Activated CD8-positive, alpha-beta memory T cell treated with anti-CD3 and anti-CD28 coated beads, Interleukin-2, amount 10 ng/mL, durations not matched to agents 7 days and 5 days (primary cell): ENCODE measurements at regions not wholly inside any gene's neighbourhood (a gene's known extent, or its start where the extent isn't known, plus 50 kb on each side); places are given as distances from the start of the nearest gene placed in this dataset.
"Not testable (repeated sequence)": the region's sequence is repeated elsewhere in the genome, so short reads cannot be mapped to it uniquely, and the experiment has no call there.

Experiments
- ATAC-seq: fragments of 150-1000 bp; cut with Tn5 transposase; one replicate; pipeline ENCODE4 v1.10.0; 2021; ENCODE audit warnings: moderate library complexity
- CTCF ChIA-PET: fragments of 350-600 bp; sonication (Branson Sonifier 250); formaldehyde crosslinking; loops from one replicate; lab custom pipeline; 2021; ENCODE audit warnings: antibody characterized with exemption; lab: Charles Lee
- DNase-seq: peaks from one replicate; pipeline ENCODE4 v3.0.0-alpha.2; 2020
- H3K27ac Mint-ChIP-seq: one replicate; pipeline ENCODE4 v1.8.0; 2021; ENCODE audit warnings: mild to moderate bottlenecking, mixed read lengths
- H3K27me3 Mint-ChIP-seq: one replicate; pipeline ENCODE4 v1.8.0; 2021; ENCODE audit warnings: mixed read lengths
- H3K36me3 Mint-ChIP-seq: one replicate; pipeline ENCODE4 v1.8.0; 2021; ENCODE audit warnings: mild to moderate bottlenecking, mixed read lengths
- H3K4me1 Mint-ChIP-seq: one replicate; pipeline ENCODE4 v1.8.0; 2021; ENCODE audit warnings: mixed read lengths
- H3K4me3 Mint-ChIP-seq: one replicate; pipeline ENCODE4 v1.8.0; 2021; ENCODE audit warnings: mild to moderate bottlenecking, moderate library complexity, mixed read lengths
- H3K9me3 Mint-ChIP-seq: one replicate; pipeline ENCODE4 v1.8.0; 2022; ENCODE audit warnings: low read depth, mixed read lengths

- H3K36me3 Mint-ChIP-seq = no peaks in the 10 kb centered on the region
- ATAC-seq = no peak
- H3K4me3 Mint-ChIP-seq = no peak overlapping the region
- no peak overlapping the region for H3K27ac Mint-ChIP-seq
- H3K4me1 Mint-ChIP-seq = no peaks in the 10 kb centered on the region
- peaks cover 24% of the 10 kb centered on the region for H3K9me3 Mint-ChIP-seq
- no peaks in the 10 kb centered on the region for H3K27me3 Mint-ChIP-seq
- CTCF ChIA-PET = no interaction called here
- DNase-seq = no peak
These were observed 1672.9 kb upstream of the WWC1 start for GRCh38 chr5:166618526-166618925.

- H3K27me3 Mint-ChIP-seq = no peaks in the 10 kb centered on the region
- no peaks in the 10 kb centered on the region for H3K36me3 Mint-ChIP-seq
- CTCF ChIA-PET = no interaction called here
These were observed 1666.9 kb upstream of the WWC1 start for GRCh38 chr5:166624573-166624972.

GRCh38 chr5:166625210-166625865 lies 1666.1 kb upstream of the WWC1 start:
- no peak for ATAC-seq
- no peaks in the 10 kb centered on the region for H3K36me3 Mint-ChIP-seq
- H3K9me3 Mint-ChIP-seq = peaks cover 3% of the 10 kb centered on the region
- H3K4me1 Mint-ChIP-seq = no peaks in the 10 kb centered on the region
- no peaks in the 10 kb centered on the region for H3K27me3 Mint-ChIP-seq
- no peak for DNase-seq
- H3K27ac Mint-ChIP-seq = no peak overlapping the region
- H3K4me3 Mint-ChIP-seq = no peak overlapping the region
- CTCF ChIA-PET = no interaction called here

More at GRCh38 chr5:166624573-166624972, 1666.9 kb upstream of the WWC1 start:
- Mint-ChIP-seq H3K27ac (no peak overlapping the region), H3K4me1 (no peaks in the 10 kb centered on the region), H3K4me3 (no peak overlapping the region), H3K9me3 (peaks cover 4% of the 10 kb centered on the region)
- DNase-seq (no peak), ATAC-seq (no peak)

GRCh38 chr5:166637295-166637694 lies 1654.2 kb upstream of the WWC1 start:
- H3K9me3 Mint-ChIP-seq = no peaks in the 10 kb centered on the region
- ATAC-seq = no peak
- no peaks in the 10 kb centered on the region for H3K4me1 Mint-ChIP-seq
- H3K27me3 Mint-ChIP-seq = no peaks in the 10 kb centered on the region
- CTCF ChIA-PET = no interaction called here
- H3K4me3 Mint-ChIP-seq = no peak overlapping the region
- H3K36me3 Mint-ChIP-seq = no peaks in the 10 kb centered on the region
- no peak overlapping the region for H3K27ac Mint-ChIP-seq
- no peak for DNase-seq

GRCh38 chr5:166639151-166639550 lies 1652.3 kb upstream of the WWC1 start:
- CTCF ChIA-PET = no interaction called here
- no peaks in the 10 kb centered on the region for H3K4me1 Mint-ChIP-seq
- H3K36me3 Mint-ChIP-seq = no peaks in the 10 kb centered on the region
- H3K27ac Mint-ChIP-seq = no peak overlapping the region
- no peak overlapping the region for H3K4me3 Mint-ChIP-seq
- no peak for ATAC-seq
- H3K9me3 Mint-ChIP-seq = no peaks in the 10 kb centered on the region
- DNase-seq = no peak
- no peaks in the 10 kb centered on the region for H3K27me3 Mint-ChIP-seq

- H3K36me3 Mint-ChIP-seq, H3K27me3 Mint-ChIP-seq, CTCF ChIA-PET, H3K9me3 Mint-ChIP-seq, ATAC-seq, H3K27ac Mint-ChIP-seq, H3K4me3 Mint-ChIP-seq, DNase-seq, H3K4me1 Mint-ChIP-seq: not testable (repeated sequence)
These were observed 1651.3 kb upstream of the WWC1 start for GRCh38 chr5:166640136-166640535.

- CTCF ChIA-PET = no interaction called here
- peaks cover 6% of the 10 kb centered on the region for H3K9me3 Mint-ChIP-seq
- H3K4me1 Mint-ChIP-seq = no peaks in the 10 kb centered on the region
- no peaks in the 10 kb centered on the region for H3K27me3 Mint-ChIP-seq
- no peak for ATAC-seq
- H3K27ac Mint-ChIP-seq = no peak overlapping the region
- DNase-seq = no peak
- H3K4me3 Mint-ChIP-seq = no peak overlapping the region
- no peaks in the 10 kb centered on the region for H3K36me3 Mint-ChIP-seq
These were observed 1642.7 kb upstream of the WWC1 start for GRCh38 chr5:166648736-166649135.

- no peak for DNase-seq
- CTCF ChIA-PET = no interaction called here
- Mint-ChIP-seq H3K36me3 (no peaks in the 10 kb centered on the region), H3K4me3 (no peak overlapping the region), H3K9me3 (peaks cover 4% of the 10 kb centered on the region), H3K4me1 (no peaks in the 10 kb centered on the region), H3K27me3 (no peaks in the 10 kb centered on the region), H3K27ac (no peak overlapping the region)
- no peak for ATAC-seq
These were observed 1641.8 kb upstream of the WWC1 start for GRCh38 chr5:166649676-166650075.

GRCh38 chr5:166651234-166651633 lies 1640.2 kb upstream of the WWC1 start:
- CTCF ChIA-PET = no interaction called here
- no peaks in the 10 kb centered on the region for H3K36me3 Mint-ChIP-seq
- no peaks in the 10 kb centered on the region for H3K4me1 Mint-ChIP-seq
- no peaks in the 10 kb centered on the region for H3K27me3 Mint-ChIP-seq
- no peak overlapping the region for H3K27ac Mint-ChIP-seq
- H3K4me3 Mint-ChIP-seq = no peak overlapping the region
- H3K9me3 Mint-ChIP-seq = peaks cover 4% of the 10 kb centered on the region
- DNase-seq (no peak), ATAC-seq (no peak)

- ATAC-seq = no peak
- CTCF ChIA-PET = no interaction called here
- no peak overlapping the region for H3K27ac Mint-ChIP-seq
These were observed 1619.6 kb upstream of the WWC1 start for GRCh38 chr5:166671811-166672210.

GRCh38 chr5:166672431-166672830 lies 1619.0 kb upstream of the WWC1 start:
- no peak overlapping the region for H3K27ac Mint-ChIP-seq
- CTCF ChIA-PET = no interaction called here

More at GRCh38 chr5:166671811-166672210, 1619.6 kb upstream of the WWC1 start:
- no peaks in the 10 kb centered on the region for H3K4me1 Mint-ChIP-seq
- peaks cover 3% of the 10 kb centered on the region for H3K9me3 Mint-ChIP-seq
- no peaks in the 10 kb centered on the region for H3K36me3 Mint-ChIP-seq
- DNase-seq = no peak
- H3K4me3 Mint-ChIP-seq = no peak overlapping the region
- H3K27me3 Mint-ChIP-seq = no peaks in the 10 kb centered on the region

GRCh38 chr5:166677891-166678290 lies 1613.6 kb upstream of the WWC1 start:
- Mint-ChIP-seq H3K4me1 (no peaks in the 10 kb centered on the region), H3K27ac (no peak overlapping the region), H3K27me3 (no peaks in the 10 kb centered on the region), H3K9me3 (peaks cover 11% of the 10 kb centered on the region), H3K4me3 (no peak overlapping the region), H3K36me3 (no peaks in the 10 kb centered on the region)
- DNase-seq (no peak), ATAC-seq (no peak)
- CTCF ChIA-PET = no interaction called here

More at GRCh38 chr5:166672431-166672830, 1619.0 kb upstream of the WWC1 start:
- ATAC-seq (no peak), DNase-seq (no peak)
- Mint-ChIP-seq H3K36me3 (no peaks in the 10 kb centered on the region), H3K9me3 (peaks cover 3% of the 10 kb centered on the region), H3K27me3 (no peaks in the 10 kb centered on the region), H3K4me1 (no peaks in the 10 kb centered on the region), H3K4me3 (no peak overlapping the region)

GRCh38 chr5:166679331-166679730 lies 1612.1 kb upstream of the WWC1 start:
- Mint-ChIP-seq H3K4me3 (no peak overlapping the region), H3K27me3 (no peaks in the 10 kb centered on the region), H3K36me3 (no peaks in the 10 kb centered on the region), H3K27ac (no peak overlapping the region), H3K9me3 (peaks cover 9% of the 10 kb centered on the region), H3K4me1 (no peaks in the 10 kb centered on the region)
- CTCF ChIA-PET = no interaction called here
- ATAC-seq (no peak), DNase-seq (no peak)

- DNase-seq (no peak), ATAC-seq (no peak)
- Mint-ChIP-seq H3K27ac (no peak overlapping the region), H3K36me3 (no peaks in the 10 kb centered on the region), H3K4me1 (no peaks in the 10 kb centered on the region), H3K27me3 (no peaks in the 10 kb centered on the region), H3K9me3 (peaks cover 9% of the 10 kb centered on the region), H3K4me3 (no peak overlapping the region)
- CTCF ChIA-PET = no interaction called here
These were observed 1596.1 kb upstream of the WWC1 start for GRCh38 chr5:166695326-166695725.

- Mint-ChIP-seq H3K27ac (no peak overlapping the region), H3K9me3 (peaks cover 7% of the 10 kb centered on the region), H3K4me3 (no peak overlapping the region), H3K27me3 (no peaks in the 10 kb centered on the region), H3K36me3 (no peaks in the 10 kb centered on the region), H3K4me1 (no peaks in the 10 kb centered on the region)
- CTCF ChIA-PET = no interaction called here
- DNase-seq (no peak), ATAC-seq (no peak)
These were observed 1583.2 kb upstream of the WWC1 start for GRCh38 chr5:166708291-166708690.
